ENCODE measurements at regions not wholly inside any gene's neighbourhood (a gene's known extent, or its start where the extent isn't known, plus 50 kb on each side); places are given as distances from the start of the nearest gene placed in this dataset.

DNA sequence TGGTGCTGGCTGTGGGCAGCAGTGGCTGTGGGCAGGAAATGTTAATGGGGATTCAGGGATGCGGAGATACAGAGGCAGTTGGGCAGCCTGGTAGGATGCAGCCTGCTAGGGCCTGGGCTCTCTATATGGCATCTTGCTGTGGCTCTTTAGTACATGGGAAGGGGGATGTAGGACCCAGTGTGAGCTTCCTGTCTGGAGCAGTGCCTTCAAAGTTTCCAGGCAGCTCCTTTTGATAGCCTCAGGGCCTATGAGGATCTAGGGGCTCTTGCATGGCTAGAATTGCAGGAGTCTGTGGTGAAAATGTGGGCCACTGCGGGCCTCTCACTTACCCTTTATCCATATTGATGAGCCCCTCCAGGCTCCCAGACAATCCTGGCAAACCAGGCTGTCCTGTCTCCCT, 213.2 kb upstream of the SNX19 start:
- no peak for DNase-seq

DNA sequence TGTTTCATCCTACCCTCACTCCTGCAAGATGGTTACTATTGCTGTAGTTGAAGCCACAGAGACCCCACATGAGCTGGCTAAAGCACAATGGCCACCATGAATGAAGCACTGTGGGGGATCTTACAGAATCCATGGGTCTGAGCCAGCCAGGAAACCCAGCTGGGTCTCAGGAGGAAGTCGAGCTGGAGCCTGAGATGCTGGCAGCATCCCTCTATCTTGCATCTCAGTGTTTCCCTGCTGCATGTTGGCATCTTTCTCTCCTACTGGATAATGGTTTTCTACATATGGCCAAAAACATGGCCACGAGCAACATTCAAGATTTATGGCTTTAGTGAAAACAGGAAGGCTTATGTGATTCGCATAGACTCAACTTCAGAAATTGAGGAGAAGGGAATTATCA, 219.3 kb upstream of the SNX19 start:
- DNase-seq = no peak

DNA sequence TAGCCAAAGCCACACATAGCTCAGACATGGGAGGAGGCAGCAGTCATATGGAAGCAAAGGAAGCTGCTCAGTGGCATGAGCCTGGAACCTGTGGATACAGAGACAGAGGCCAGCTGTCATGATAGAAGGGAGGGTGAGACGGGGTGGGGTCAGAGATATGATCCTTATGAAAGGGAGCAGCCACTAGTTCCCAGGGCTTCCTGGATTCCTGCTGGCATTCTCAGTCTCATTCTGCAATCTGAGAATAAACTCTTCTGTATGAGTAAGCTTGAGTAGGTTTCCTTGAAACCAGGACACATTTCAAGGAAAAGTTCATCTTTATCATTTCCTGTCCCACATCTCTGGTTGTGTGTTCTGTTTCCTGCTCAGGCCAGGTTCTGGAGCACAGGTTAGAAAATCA, 220.2 kb upstream of the SNX19 start:
- no peak for DNase-seq

DNA sequence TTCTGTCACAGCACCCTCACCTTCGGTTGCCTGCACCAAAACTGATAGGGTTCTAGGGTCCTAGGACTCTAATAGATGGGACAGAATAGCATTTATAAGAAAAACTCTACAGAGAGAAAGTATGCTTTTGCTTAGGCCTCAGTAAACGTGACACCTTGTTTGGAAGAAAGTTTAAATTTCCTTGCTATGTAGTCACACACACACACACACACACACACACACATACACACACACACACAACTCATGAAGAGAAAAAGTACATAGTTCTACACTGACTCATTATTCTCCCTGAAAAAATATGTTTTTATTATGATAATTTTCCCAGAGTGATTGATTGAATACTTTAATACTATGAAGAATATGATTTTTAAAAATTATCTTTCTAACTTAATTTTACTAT, 220.8 kb upstream of the SNX19 start:
- no peak for DNase-seq

DNA sequence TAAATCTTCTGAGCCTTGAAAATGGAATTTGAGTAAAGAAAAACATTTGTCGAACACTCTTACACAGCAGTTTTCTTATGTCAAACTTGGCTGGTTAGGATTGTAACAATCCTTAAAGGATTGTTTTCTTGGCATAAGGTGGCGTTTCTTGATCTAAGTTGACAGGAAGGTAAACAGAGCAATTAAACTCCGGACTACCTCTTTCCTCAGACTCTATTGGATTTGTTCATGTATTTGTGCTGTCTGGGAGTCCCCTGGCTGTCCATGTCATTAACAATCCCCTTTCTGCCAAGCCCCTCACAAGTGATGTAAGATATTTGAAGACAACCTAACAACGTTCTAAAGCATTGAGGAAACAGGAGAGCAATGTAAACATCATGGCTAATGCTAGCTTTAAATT, 222.5 kb upstream of the SNX19 start:
- no peak for DNase-seq

DNA sequence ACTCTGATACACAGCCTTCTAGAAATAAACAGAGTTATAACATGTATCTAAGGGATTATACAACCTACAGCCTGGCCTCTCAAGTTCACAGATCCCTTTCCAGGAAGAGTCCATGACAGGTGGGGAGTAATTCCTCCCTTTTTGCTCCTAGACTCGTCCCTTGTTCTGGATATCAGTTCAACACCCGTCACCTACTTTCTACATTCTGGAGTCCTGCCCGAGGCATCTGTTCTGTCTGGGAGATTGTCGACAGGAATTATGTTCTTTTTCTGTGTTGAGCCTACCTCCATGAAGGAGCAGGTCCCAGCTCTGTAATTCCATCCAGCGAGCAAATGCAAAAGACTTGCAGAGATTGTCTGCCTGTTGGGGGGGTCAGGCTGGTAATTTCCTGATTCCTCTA, 224.6 kb upstream of the NTM start:
- no peak for DNase-seq

DNA sequence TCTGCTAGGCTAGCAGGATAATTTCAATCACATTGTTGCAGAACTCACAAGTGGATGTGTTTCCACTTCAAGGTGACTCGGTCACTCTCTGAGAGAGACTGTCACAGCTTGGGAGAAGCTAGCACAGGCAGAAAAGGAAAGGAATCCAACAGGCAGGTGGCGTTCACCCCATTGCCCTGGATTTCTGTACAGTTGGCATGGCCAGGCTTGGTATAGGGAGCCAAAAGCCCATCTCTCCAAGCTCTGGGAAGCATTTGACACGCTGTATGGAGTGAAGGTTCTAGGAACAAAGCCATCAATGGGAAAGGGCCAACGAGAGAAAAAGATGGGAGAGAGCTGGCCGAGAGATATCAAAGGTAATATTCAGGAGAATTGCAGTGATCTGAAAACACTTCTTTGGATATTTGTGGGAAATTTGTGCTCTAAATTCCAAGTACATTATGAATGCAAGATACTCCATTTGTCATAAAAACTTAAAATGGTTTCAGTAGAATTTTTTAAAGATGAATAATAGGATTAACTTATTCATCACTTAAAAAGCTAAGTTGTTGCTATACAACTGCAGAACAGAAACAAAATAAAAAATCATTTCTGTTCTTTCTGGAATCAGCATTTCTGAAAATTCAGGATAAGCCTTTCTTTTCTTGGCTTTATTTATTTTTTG, 223.5 kb upstream of the NTM start:
- DNase-seq = no peak

DNA sequence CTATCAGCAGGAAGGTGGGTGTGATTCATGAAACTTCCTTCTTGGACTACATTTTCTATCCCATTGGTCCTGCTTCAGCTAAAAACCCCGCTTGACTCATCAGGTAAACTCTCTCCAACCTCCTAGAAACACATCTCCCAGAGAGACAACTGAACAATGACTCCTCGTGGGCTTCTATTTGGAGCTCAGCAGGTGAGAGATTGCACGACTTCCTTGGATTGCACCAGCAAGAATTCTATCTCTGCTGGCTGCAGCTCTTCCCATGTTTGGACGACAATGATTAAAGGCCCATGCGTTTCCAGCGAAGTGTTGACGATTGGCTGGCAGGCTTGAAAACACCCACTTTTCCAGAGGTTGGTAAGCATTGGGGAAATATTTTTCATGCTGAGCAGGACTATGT, 216.1 kb upstream of the NTM start:
- DNase-seq = no peak

DNA sequence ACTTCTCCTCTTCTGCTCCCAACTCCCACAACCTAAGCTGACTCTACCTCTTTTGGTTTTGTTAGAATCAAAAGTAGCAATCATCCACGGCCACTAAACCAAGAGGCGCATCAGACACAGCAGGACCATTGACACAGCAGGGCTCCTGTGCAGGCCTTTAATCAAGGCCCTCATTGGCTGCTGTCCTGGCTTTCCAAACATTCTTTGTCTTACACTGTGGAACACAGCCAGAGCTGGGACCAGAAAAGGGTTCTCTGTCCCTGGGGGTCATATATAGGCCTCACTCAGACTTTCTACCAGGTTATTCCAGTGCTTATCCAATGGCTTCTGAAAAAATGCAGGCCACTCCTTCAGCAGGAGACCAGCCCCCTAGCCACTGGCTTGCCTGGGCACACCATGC, 212.7 kb upstream of the NTM start:
- DNase-seq = no peak

DNA sequence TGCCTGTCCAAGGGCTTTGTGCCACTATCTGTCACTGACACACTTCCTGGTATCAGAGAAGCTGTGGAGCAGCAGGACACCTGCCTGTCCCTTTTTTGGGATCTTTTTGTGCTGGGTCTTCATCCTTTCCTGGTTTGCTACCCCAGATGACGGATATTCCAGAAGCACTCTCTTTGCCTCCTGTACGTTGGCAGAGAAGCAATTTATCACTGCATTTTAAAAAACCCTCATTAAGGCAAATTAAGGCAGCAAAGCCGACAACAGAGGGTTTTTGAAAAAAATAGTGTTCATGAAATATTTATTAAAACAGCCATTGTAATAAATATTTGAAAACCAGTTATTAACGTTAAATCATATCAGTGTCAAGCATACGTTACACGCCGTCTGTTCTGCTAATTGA, 209.6 kb upstream of the NTM start:
- DNase-seq = no peak

DNA sequence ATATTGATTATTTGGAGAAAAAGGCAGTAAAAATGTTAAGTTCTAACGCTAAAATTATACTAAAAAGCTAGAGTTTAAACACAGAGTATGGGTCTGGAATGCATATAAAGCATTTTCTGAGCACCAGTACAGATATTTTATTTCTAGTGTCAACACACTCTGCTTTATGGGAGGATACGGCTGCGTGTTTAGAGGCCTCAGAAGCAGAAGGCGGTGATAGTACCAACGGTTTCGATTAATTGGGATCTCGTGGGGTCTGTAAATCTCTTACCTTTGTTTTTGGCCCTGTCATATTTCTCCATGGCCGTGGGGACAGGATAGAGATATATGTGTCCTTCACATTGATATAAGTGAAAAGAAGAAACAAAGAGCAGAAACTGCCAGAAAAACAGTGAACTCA, 206.8 kb upstream of the NTM start:
- no peak for DNase-seq

DNA sequence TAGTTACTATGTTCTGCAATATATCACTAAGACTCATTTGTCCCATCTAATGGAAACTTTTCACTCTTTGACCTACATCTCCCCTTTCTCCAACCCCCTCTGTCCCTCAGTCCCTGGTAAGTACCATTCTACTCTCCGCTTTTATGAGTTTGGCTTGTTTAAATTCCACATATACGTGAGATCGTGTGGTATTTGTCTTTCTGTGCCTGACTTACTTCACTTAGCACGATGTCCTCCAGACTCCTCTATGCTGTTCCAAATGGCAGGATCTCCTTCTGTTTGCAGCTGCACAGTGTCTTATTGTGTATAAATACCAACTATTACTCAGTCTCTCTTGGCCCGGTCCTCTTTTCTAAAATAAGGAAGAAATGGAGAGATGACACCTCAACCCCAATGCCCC, 205.4 kb upstream of the NTM start:
- DNase-seq = no peak

DNA sequence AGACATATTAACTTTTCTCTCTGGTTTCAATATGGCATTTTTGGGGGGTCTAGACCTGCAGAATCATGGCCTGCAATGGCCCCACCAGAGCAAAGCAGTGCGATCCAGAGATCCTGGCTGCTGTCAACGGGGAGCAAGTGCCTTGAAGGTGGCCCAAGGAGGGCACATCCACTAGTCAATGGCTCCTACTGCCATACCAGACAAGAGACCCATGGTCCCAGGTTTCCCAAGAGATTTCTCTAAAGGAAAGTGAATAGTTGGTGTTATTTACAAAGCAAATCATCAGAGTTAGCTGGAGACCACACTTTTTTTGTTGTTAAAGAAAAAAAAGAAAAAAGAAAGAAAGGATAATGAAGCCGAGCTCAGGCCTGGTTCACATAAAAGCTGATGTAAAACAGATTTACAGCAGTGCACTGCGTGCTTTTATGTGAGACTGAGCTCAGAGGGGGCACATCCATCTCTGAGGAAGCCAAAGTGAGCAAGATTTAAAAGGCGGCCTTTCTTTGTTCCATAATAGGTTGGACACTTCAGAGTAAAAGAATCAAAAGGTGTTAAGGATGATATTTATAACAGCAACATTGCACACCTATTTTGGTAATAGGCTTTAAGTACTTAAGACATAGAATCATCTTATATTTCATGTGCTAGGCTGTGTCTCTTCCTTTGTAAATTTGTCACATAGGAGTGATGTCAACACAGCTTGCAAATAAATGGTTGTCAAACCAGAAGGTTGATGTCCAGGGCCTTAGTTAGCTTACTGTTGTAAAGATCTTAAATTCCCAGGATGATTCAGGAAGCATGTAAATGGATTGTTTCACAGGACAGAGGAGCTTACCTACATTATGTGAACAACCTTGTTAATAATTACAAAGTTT, 201.3 kb upstream of the NTM start:
- DNase-seq = no peak

DNA sequence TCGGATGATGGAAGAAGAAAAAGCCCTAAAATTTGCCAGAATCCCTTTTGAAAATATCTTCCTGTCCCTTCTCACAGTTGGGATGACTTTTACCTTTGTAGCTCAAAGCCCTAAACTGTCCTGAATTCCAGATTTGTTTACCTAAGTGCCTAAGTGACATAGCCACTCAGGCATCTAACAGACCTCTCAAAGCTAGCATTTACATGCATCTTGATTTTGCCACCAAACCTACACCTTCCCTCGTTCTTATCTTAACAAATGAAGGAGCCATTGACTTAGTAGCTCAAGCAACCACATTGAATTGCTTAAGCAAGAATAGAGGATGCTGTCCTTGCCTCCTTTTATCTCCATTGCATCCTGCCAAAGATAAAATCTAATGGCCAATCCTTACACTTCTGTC, 198.4 kb upstream of the NTM start:
- DNase-seq = no peak

DNA sequence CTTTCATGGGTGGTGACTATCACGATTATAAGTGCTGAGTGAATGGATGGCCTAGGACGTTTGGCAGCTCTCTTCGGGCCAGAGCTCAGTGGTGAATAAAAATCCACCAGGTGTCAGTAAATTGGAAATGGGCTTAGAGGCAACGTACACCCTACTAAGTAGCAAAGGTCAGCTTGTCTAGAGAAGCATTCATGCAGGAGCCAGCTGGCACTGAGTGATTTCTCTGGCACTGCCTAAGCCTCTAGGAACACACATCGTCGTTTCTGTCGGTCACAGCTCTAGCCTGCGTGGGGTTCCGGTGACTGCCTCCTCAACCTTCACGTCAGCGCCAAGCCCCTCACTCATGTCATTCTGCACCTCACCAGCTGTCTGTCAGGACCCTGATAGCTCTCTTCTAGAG, 192.4 kb upstream of the NTM start:
- no peak for DNase-seq

DNA sequence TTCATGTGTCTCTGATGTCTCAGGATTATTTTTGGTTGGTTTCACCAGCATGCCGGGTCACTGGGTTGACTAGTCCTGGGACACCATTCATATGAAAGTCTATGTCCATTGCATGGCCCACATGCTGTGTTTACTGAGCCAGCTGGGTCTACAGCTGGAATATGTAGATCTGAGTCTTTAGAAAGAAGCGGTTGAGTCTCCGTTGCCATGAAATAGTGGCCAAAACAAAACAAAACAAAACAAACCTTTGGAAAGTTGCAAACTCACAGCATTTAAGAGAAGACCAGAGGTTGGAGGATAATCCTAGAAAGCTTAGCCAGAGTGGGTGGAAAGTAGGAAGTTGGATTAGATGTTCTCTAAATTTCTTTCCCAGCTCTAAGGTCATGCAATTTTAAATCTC, 191.8 kb upstream of the NTM start:
- DNase-seq = no peak

DNA sequence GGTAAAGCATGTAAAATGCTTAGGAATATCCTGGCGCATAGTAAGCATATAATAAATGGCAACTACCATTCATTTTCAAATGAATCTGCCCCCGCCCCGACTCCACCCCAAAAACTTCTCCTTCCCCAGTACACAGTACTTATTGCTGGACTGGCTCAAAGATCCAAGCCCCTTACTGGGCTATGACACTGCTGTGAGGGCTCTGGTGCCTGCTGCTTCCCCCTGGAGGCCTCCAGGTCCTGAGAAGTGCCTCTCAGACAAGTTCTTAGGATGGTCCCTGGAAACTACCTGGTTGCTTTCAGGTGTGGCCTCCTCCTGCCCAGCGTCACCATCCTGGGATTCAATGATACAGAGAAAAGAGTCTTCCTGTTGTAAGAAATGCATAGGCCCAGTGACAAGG, 190.6 kb upstream of the NTM start:
- no peak for DNase-seq

DNA sequence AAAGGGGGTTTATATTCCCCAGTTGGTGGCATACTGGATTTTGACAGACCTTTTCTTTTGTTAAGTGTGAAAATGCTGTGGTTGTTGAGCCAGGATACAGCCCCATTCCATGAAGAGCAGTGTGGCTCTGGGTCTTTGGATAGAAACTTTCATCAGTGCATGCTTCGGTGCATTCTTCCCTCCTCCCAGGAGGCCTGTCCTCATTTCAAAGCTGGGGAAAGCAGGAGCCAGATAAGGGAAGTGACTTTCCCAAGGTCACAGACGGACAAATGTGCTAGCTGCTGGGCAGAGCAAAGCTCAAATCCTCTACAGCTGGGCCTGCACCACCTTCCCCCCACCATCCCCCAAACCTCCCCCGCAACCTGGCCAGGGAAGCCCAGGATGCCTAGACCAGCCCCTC, 184.5 kb upstream of the NTM start:
- no peak for DNase-seq

DNA sequence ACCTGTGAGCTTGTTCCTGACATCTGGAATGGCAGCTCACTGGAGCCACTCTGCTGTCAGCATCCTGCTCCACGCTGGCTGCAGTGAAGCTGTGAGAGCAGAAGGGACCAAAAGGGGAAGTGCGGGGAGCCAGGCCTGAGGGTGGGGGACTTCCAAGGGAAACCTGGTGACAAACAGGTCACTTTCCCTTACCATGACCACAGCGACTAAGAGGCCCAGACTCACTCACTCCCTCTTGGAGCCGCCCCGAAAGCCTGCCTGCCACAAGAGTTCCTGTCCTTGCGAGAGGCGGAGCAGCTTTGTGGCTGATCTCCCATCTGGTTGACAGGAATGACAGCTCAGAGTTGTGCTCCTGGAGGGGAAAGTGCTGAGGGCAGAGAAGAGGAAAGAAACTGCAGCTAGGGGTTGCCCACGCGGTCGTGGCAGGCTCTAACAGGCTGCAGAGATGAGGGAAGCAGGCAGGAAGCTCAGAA, 183.8 kb upstream of the NTM start:
- peak; percentile 19 for DNase-seq

DNA sequence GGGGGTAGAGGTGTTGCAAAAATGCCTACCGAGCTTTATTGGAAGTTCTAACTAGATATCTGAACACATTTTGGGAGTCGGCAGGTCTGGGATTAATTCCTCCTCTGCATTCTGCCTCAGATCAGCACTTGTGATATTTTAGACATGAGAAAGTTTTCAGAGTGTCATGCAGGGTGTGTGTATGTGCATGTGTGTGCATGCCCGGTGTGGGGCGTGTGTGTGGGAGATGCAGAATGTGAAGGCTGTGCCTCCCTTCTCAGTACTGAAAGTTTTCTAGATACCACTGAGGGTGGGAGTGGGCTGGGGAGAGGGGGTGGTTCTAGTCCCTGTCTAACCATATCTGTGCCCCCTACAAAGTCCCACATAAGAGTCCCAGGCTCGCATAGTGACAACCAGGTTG, 180.0 kb upstream of the NTM start:
- DNase-seq = no peak

DNA sequence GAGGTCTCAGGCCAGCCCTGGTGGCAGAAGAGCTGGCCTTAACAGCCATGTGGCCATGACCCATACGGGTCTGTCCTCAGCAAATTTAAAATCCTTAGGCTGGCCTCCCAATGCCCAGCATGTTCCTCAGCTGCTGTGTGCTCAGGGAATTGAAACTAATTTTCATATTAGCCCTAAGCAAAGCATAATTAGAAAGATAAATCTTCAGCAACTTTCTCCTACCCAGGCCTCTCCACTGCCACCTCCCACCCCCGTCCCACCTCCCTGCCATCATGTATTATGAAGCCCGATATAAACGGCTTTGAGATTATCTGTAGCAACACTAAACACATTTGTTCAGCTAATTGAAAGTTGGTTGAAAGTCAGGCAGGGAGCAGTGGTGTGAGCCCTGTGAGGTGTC, 178.8 kb upstream of the NTM start:
- DNase-seq = no peak

DNA sequence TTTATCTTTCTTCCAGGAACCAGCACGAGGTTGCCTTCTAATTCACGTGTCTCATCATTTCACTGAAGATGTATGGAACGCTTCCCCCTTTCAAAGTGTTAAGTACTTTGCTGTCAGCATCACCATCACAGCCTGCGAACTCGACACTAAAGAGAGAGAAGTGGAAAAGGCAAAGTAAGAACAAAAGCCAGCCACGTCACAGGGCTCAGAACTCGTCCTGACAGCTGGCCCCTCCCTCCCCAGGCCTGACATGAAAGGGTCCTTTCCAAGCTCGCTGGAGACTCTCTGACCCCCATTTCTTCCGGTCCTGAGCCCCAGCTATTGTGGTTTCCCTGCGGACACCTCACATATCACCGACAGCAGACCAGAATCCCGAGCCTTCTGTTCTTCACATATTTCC, 177.8 kb upstream of the NTM start:
- DNase-seq = no peak

DNA sequence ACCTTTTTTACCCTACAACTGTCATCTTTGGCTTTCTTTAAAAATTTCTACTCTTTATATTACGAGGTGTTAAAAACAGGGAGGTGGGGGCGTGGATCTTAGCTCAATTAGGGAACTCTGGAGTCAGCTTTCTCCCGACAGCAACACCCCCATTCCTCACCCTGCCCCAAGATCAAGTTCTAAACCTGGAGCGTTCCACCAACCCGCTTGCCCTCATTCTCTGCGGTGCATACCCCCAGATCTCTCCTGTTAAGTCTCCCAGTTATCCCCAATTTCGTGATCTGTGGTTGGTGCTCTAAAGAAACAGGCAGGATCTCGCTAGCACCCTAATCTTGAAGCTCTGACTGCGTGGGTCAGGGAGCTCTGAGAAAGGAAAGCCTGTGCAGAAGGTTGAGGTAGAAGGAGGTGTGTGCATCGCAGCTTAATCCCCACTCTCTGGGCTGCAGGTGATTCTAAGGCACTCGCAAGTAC, 177.3 kb upstream of the NTM start:
- DNase-seq = no peak

DNA sequence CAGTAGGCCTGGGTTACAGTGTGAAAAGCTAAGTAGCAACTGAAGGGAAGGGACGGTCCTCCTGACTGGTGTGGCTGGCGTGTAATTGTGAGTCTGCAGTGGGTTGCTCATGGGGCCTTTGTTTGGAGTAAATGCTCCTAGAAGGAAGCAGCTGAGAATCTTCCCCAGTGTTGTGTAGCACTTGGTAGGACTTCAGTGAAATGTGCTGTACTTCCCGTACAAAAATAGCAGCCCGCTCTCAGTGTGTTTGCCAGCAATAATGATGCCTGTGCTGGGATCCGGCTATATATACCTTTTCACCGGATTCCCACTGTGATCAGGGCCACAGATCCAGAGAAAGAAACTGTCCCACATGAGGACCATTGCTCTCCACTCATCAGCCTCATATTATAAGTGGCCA, 175.7 kb upstream of the NTM start:
- no peak for DNase-seq

All from CD4-positive, alpha-beta T cell treated with Interleukin-15 for 1 hour (primary cell).